ENCODE measurements at regions not wholly inside any gene's neighbourhood (a gene's known extent, or its start where the extent isn't known, plus 50 kb on each side); places are given as distances from the start of the nearest gene placed in this dataset.

DNA sequence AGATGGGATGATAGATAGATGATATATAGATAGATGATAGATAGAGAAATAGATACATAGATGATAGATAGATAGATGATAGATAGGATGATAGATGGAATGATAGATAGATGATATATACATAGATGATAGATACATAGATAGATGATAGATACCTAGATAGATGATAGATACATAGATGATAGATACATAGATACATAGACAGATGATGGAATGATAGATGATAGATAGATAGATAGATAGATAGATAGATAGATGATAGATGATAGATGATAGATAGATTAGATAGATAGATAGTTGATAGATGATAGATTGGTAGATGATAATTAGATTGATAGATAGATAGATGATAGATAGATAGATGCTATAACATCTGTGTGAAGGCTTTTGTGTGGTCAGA, 201.7 kb upstream of the RAB4A start:
- intact Hi-C loops (cut with DNase I), result no loop called here
- Histone ChIP-seq H3K4me3 (replicated peaks in 1 of 3) (no peak overlapping the region), H3K4me1 (peaks cover 44 to 46% of the 10 kb centered on the region in 2 donors), H3K27ac (peak overlapping the region; percentile 87 to 95 (median 92)), H3K27me3 (no peaks in the 10 kb centered on the region), H3K36me3 (no peaks in the 10 kb centered on the region), H3K9me3 (no peaks in the 10 kb centered on the region)
- no peak for TF ChIP-seq POLR2A (IDR thresholded peaks at IDR 0.05)
- TF ChIP-seq, protein P1, sequence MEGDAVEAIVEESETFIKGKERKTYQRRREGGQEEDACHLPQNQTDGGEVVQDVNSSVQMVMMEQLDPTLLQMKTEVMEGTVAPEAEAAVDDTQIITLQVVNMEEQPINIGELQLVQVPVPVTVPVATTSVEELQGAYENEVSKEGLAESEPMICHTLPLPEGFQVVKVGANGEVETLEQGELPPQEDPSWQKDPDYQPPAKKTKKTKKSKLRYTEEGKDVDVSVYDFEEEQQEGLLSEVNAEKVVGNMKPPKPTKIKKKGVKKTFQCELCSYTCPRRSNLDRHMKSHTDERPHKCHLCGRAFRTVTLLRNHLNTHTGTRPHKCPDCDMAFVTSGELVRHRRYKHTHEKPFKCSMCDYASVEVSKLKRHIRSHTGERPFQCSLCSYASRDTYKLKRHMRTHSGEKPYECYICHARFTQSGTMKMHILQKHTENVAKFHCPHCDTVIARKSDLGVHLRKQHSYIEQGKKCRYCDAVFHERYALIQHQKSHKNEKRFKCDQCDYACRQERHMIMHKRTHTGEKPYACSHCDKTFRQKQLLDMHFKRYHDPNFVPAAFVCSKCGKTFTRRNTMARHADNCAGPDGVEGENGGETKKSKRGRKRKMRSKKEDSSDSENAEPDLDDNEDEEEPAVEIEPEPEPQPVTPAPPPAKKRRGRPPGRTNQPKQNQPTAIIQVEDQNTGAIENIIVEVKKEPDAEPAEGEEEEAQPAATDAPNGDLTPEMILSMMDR (IDR thresholded peaks at IDR 0.05), result no peak
- DNase-seq, result no peak

DNA sequence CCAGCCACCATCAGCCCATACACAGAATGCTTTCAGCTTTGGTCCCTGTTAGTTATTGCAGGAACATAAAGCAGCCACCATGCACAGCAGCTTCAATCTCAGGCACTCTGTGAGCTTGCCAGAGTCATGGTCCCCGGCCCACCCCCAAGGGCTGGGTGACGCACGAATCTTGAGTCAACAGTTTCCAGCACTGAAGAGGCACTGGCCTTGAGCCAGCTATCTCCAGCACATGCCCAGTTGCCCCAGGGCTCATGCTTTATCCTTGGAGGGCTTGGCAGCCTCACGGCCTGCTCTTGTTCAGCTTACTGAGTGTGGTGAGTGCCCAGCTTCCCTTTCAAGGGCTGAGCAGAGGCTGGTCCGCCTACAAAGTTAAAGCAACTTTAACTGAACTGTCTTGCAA, 200.7 kb upstream of the RAB4A start:
- WGBS, 2 donors, result 14 to 23% methylated on average over 5 of the region's 5 CpGs
- no peaks in the 10 kb centered on the region for H3K9me3 ChIP-seq
- peak; percentile 100 for DNase-seq
- H3K4me3 ChIP-seq (replicated peaks in 1 of 3), result no peak overlapping the region
- intact Hi-C loops (cut with DNase I), result no loop called here
- TF ChIP-seq, protein P1 (IDR thresholded peaks at IDR 0.05), result no peak
- TF ChIP-seq POLR2A (IDR thresholded peaks at IDR 0.05), result peak in 1 of 2 donors; percentile 77
- H3K27ac ChIP-seq, result peak overlapping the region; percentile 54 to 95 (median 92)
- H3K4me1 ChIP-seq, result peaks cover 38 to 41% of the 10 kb centered on the region in 2 donors
- no peaks in the 10 kb centered on the region for H3K27me3 ChIP-seq
- no peaks in the 10 kb centered on the region for H3K36me3 ChIP-seq

DNA sequence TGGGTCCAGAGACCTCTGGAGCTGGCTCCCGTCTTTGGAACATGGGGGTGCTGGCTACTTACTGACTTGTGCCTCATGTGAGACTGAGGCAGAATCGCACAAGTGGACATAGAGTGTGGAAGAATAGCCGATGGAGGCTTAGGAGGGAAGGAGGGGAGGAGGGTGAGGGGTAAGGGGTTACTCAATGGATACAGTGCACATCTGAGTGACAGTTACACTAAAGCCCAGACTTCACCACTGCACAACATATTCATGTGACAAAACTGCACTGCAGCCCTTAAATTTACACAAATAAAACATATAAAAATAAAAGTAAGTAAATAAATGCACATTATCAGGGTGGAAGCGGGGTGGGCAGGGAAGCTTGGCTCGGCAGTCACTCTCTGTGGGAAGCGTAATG, 197.7 kb upstream of the RAB4A start:
- Histone ChIP-seq H3K27me3 (no peaks in the 10 kb centered on the region), H3K36me3 (no peaks in the 10 kb centered on the region), H3K4me1 (peaks cover 26 to 38% of the 10 kb centered on the region in 2 donors), H3K4me3 (replicated peaks in 1 of 3) (no peak overlapping the region), H3K27ac (no peak overlapping the region), H3K9me3 (no peaks in the 10 kb centered on the region)
- 93 to 95% methylated on average over 6 of the region's 6 CpGs for WGBS, 2 donors
- intact Hi-C loops (cut with DNase I), result no loop called here
- DNase-seq, result no peak
- TF ChIP-seq, protein P1 (IDR thresholded peaks at IDR 0.05), result no peak
- TF ChIP-seq POLR2A (IDR thresholded peaks at IDR 0.05), result no peak

DNA sequence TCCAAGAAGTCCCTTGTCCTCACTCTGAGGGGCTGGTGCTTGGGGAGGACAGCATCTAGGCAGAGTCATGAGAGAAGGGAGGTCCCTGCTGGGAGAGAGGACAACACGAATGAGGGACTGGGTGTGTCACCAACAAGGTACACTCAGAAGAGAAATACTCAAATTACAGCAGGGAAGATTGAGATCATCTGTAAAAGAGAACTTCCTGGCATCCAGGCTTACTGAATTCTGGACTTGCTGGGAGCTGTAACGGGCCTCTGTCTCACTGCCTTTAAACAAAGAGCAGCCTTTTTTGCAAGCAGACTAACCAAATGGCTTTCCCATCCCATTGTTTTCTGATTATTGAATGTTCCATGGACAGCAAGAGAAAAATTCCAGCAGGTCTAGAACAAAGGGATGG, 195.7 kb upstream of the RAB4A start:
- DNase-seq, result no peak
- no peaks in the 10 kb centered on the region for H3K27me3 ChIP-seq
- no peaks in the 10 kb centered on the region for H3K36me3 ChIP-seq
- H3K4me3 ChIP-seq (replicated peaks in 1 of 3), result no peak overlapping the region
- intact Hi-C loops (cut with DNase I), result no loop called here
- TF ChIP-seq, protein P1 (IDR thresholded peaks at IDR 0.05), result no peak
- TF ChIP-seq POLR2A (IDR thresholded peaks at IDR 0.05), result no peak
- whole genome bisulfite sequencing, 2 donors, result 57 to 83% methylated on average over 2 of the region's 2 CpGs
- H3K9me3 ChIP-seq, result no peaks in the 10 kb centered on the region
- H3K27ac ChIP-seq, result peak overlapping the region in 1 of 3 donors; percentile 23
- peaks cover 24 to 38% of the 10 kb centered on the region in 2 donors for H3K4me1 ChIP-seq

DNA sequence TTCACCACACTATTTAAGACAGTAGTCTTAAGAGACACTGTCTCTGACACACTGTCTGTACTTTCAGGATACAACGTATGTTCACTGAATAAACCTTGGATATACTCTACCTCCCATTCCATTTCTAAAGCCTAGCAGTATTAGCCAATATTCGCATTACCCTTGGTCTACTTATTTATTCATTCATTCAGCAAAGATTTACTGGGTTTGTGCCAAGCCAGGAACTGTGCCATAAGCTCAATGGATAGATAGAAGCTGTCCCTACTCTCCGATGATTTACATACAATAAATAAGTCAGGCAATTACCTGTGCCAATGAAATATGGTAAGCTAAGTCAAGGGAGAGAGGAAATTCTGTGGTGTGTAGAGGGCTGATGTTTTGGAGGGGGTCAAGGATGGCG, 195.2 kb upstream of the RAB4A start:
- no peak for TF ChIP-seq POLR2A (IDR thresholded peaks at IDR 0.05)
- no peak for DNase-seq
- WGBS, 2 donors, result 78 to 89% methylated on average over 4 of the region's 4 CpGs
- H3K27ac ChIP-seq, result no peak overlapping the region
- H3K36me3 ChIP-seq, result no peaks in the 10 kb centered on the region
- no peaks in the 10 kb centered on the region for H3K27me3 ChIP-seq
- no peaks in the 10 kb centered on the region for H3K9me3 ChIP-seq
- peaks cover 21 to 33% of the 10 kb centered on the region in 2 donors for H3K4me1 ChIP-seq
- H3K4me3 ChIP-seq (replicated peaks in 1 of 3), result no peak overlapping the region
- intact Hi-C loops (cut with DNase I), result no loop called here

DNA sequence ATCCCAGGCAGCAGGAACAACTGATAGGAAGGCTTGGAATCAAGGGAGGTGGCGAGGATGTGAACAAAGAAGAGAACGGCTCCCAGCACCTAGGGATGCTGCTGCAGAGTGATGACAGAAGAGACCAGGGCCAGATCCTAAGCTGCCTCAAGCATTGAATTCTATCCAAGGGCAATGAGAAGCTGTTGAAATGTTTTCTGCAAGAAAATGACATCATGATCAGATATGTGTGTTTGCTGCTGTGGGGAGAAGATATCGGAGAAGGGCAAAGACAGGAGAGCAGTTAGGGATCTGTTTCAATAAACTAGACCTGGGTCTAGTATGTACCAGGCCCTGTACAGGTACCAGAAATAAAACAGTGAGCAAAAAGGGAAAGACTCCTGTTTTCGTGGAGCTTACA, 194.7 kb upstream of the RAB4A start:
- Histone ChIP-seq H3K9me3 (no peaks in the 10 kb centered on the region), H3K4me1 (peaks cover 16 to 28% of the 10 kb centered on the region in 2 donors), H3K36me3 (no peaks in the 10 kb centered on the region), H3K27ac (peak overlapping the region in 1 of 3 donors; percentile 23), H3K4me3 (replicated peaks in 1 of 3) (no peak overlapping the region), H3K27me3 (no peaks in the 10 kb centered on the region)
- TF ChIP-seq, protein P1 (IDR thresholded peaks at IDR 0.05), result no peak
- no peak for TF ChIP-seq POLR2A (IDR thresholded peaks at IDR 0.05)
- DNase-seq, result no peak
- 72 to 93% methylated on average over 4 of the region's 4 CpGs for WGBS, 2 donors
- intact Hi-C loops (cut with DNase I), result no loop called here
